H1 (cell line): ENCODE measurements at regions not wholly inside any gene's neighbourhood (a gene's known extent, or its start where the extent isn't known, plus 50 kb on each side); places are given as distances from the start of the nearest gene placed in this dataset.

ENCODE experiments used
- CTCF ChIA-PET: fragments of 300-600 bp; sonication (Branson Sonifier 250); formaldehyde crosslinking; loops from one replicate; lab custom pipeline; 2021; ENCODE audit not compliant: partially characterized antibody; lab: Charles Lee
- POLR2A ChIA-PET: fragments of 300-600 bp; sonication (Branson Sonifier 250); formaldehyde crosslinking; loops from one replicate; lab custom pipeline; 2021; ENCODE audit warnings: inconsistent platforms; ENCODE audit not compliant: partially characterized antibody; lab: Charles Lee
- DNase-seq, 2 experiments: peaks; one replicate each; pipeline versions ENCODE4 v3.0.0 to v3.0.0-alpha.2; 2010 to 2022; ENCODE audit warnings: low spot score in 2 of 2, low read depth in 1 of 2, mixed read lengths in 1 of 2
- FAIRE-seq: peaks from 2 replicates; lab custom pipeline; 2011; peaks lifted over from hg19 to GRCh38; lab: Jason Lieb, UNC
- H2AFZ ChIP-seq: 2 replicates; pipeline ENCODE4 v1.8.1; 2012; ENCODE audit warnings: low read length, inconsistent platforms
- H2AK5ac ChIP-seq: 2 replicates; pipeline ENCODE4 v1.6.1; 2013; ENCODE audit warnings: low read depth, low read length
- H2BK120ac ChIP-seq: replicated peaks from 2 replicates; pipeline ENCODE3; 2013; ENCODE audit warnings: low read depth, low read length, inconsistent platforms
- H2BK12ac ChIP-seq: 2 replicates; pipeline ENCODE4 v1.6.1; 2013; ENCODE audit warnings: low read depth, low read length
- H2BK15ac ChIP-seq: 2 replicates; pipeline ENCODE4 v1.6.1; 2013; ENCODE audit warnings: low read length
- H2BK20ac ChIP-seq: 2 replicates; pipeline ENCODE4 v1.6.1; 2013; ENCODE audit warnings: low read length
- H2BK5ac ChIP-seq: 2 replicates; pipeline ENCODE4 v1.6.1; 2013; ENCODE audit warnings: low read depth, low read length
- H3K14ac ChIP-seq: 2 replicates; pipeline ENCODE4 v1.6.1; 2013; ENCODE audit warnings: inconsistent platforms; ENCODE audit not compliant: insufficient read length
- H3K18ac ChIP-seq: 2 replicates; pipeline ENCODE4 v1.6.1; 2013; ENCODE audit warnings: low read length; ENCODE audit errors: extremely low read depth
- H3K23ac ChIP-seq: 2 replicates; pipeline ENCODE4 v1.6.1; 2013; ENCODE audit warnings: inconsistent platforms; ENCODE audit not compliant: insufficient read length
- H3K23me2 ChIP-seq: 2 replicates; pipeline ENCODE4 v1.6.1; 2013; ENCODE audit warnings: low read depth, low read length
- H3K27ac ChIP-seq: 2 replicates; pipeline ENCODE4 v1.6.1; 2011; ENCODE audit warnings: low read depth, low read length, inconsistent platforms
- H3K27me3 ChIP-seq, 4 experiments: replicated peaks in 1 of 4; 1 replicate in 1 of 4; 2 replicates in 3 of 4; pipeline versions ENCODE4 v1.6.1 to v1.8.1; 2011 to 2013; ENCODE audit warnings: low read length in 3 of 4, mild to moderate bottlenecking in 3 of 4, inconsistent platforms in 2 of 4, mixed read lengths in 2 of 4, moderate library complexity in 1 of 4; ENCODE audit not compliant: control insufficient read depth in 3 of 4, insufficient read depth in 3 of 4; ENCODE audit errors: extremely low read depth in 1 of 4
- H3K36me3 ChIP-seq, 4 experiments: 2 replicates each; pipeline versions ENCODE4 v1.6.1 to v1.8.1; 2011 to 2013; ENCODE audit warnings: mild to moderate bottlenecking in 4 of 4, low read length in 3 of 4, moderate library complexity in 2 of 4, control low read depth in 1 of 4, inconsistent platforms in 1 of 4; ENCODE audit not compliant: insufficient read depth in 4 of 4, control insufficient read depth in 2 of 4
- H3K4ac ChIP-seq: replicated peaks from 2 replicates; pipeline ENCODE3; 2013; ENCODE audit warnings: low read length, low read depth, mixed read lengths, inconsistent platforms; ENCODE audit not compliant: insufficient read length
- H3K4me1 ChIP-seq, 4 experiments: replicated peaks in 1 of 4; 1 replicate in 1 of 4; 2 replicates in 3 of 4; pipeline versions ENCODE4 v1.6.1 to v1.8.1; 2011 to 2013; ENCODE audit warnings: low read length in 3 of 4, inconsistent platforms in 2 of 4, mixed read lengths in 1 of 4; ENCODE audit not compliant: insufficient read depth in 4 of 4, control insufficient read depth in 3 of 4
- H3K4me2 ChIP-seq, 2 experiments: 2 replicates each; pipeline versions ENCODE4 v1.6.1 to v1.8.1; 2011 to 2013; ENCODE audit warnings: low read depth in 2 of 2, low read length in 2 of 2, control low read depth in 1 of 2, inconsistent platforms in 1 of 2, mild to moderate bottlenecking in 1 of 2; ENCODE audit not compliant: insufficient read depth in 1 of 2
- H3K4me3 ChIP-seq, 4 experiments: fragments of 200-600, 300-600 bp in 1 of 4; sonication (generic), shearing (Covaris generic), sonication (Bioruptor Twin) in 1 of 4; 2 replicates each; pipeline versions ENCODE4 v1.5.1 to v1.8.1; 2011 to 2016; ENCODE audit warnings: low read length in 4 of 4, low read depth in 3 of 4, control low read depth in 2 of 4, inconsistent platforms in 2 of 4, mild to moderate bottlenecking in 2 of 4, mixed read lengths in 1 of 4, moderate library complexity in 1 of 4; ENCODE audit not compliant: insufficient read depth in 2 of 4; ENCODE audit errors: extremely low read depth in 1 of 4
- H3K56ac ChIP-seq: replicated peaks from 2 replicates; pipeline ENCODE3; 2013; ENCODE audit warnings: low read depth, mild to moderate bottlenecking, mixed read lengths, low read length, inconsistent platforms; ENCODE audit not compliant: insufficient read length
- H3K79me1 ChIP-seq: 2 replicates; pipeline ENCODE4 v1.6.1; 2013; ENCODE audit warnings: low read depth, low read length, control low read depth
- H3K79me2 ChIP-seq, 2 experiments: 2 replicates each; pipeline versions ENCODE4 v1.6.1 to v1.8.1; 2012 to 2013; ENCODE audit warnings: low read length in 2 of 2, mild to moderate bottlenecking in 2 of 2, inconsistent platforms in 1 of 2; ENCODE audit not compliant: insufficient read depth in 2 of 2, control insufficient read depth in 1 of 2
- H3K9ac ChIP-seq, 4 experiments: replicated peaks in 1 of 4; 1 replicate in 1 of 4; 2 replicates in 3 of 4; pipeline versions ENCODE4 v1.6.1 to v1.8.1; 2011 to 2013; ENCODE audit warnings: low read depth in 3 of 4, low read length in 3 of 4, control low read depth in 2 of 4, mild to moderate bottlenecking in 2 of 4, moderate library complexity in 2 of 4, inconsistent platforms in 1 of 4; ENCODE audit errors: extremely low read depth in 1 of 4
- H3K9me3 ChIP-seq, 2 experiments: 2 replicates each; pipeline versions ENCODE4 v1.6.1 to v1.8.1; 2012 to 2013; ENCODE audit warnings: mild to moderate bottlenecking in 2 of 2, moderate library complexity in 2 of 2, control low read depth in 1 of 2, inconsistent platforms in 1 of 2, low read depth in 1 of 2, low read length in 1 of 2, mixed read lengths in 1 of 2; ENCODE audit not compliant: insufficient read depth in 2 of 2
- H4K20me1 ChIP-seq, 2 experiments: replicated peaks in 1 of 2; 2 replicates each; pipeline versions ENCODE3 to v1.8.1; 2011 to 2013; ENCODE audit warnings: inconsistent platforms in 2 of 2, low read length in 2 of 2, mild to moderate bottlenecking in 1 of 2; ENCODE audit not compliant: insufficient read depth in 2 of 2, control insufficient read depth in 1 of 2
- H4K5ac ChIP-seq: 2 replicates; pipeline ENCODE4 v1.6.1; 2013; ENCODE audit warnings: low read length, low read depth, mixed read lengths, inconsistent platforms; ENCODE audit not compliant: insufficient read length
- H4K8ac ChIP-seq: 2 replicates; pipeline ENCODE4 v1.8.0; 2013; ENCODE audit warnings: mild to moderate bottlenecking, moderate library complexity, low read length, inconsistent platforms; ENCODE audit not compliant: insufficient read depth; ENCODE audit errors: extremely low read depth
- H4K91ac ChIP-seq: replicated peaks from 2 replicates; pipeline ENCODE3; 2013; ENCODE audit warnings: low read length, mixed read lengths, inconsistent platforms; ENCODE audit not compliant: insufficient read length
- ATF2 ChIP-seq: IDR thresholded peaks from 2 replicates; pipeline ENCODE4 v1.6.1; 2012; ENCODE audit warnings: low read length, inconsistent platforms
- ATF3 ChIP-seq: IDR thresholded peaks from 2 replicates; pipeline ENCODE4 v1.6.1; 2011; ENCODE audit warnings: low read depth, mild to moderate bottlenecking, low read length; ENCODE audit not compliant: insufficient read depth
- CEBPB ChIP-seq: IDR thresholded peaks from 2 replicates; pipeline ENCODE4 v1.6.1; 2012; ENCODE audit warnings: low read depth, low read length
- CHD2 ChIP-seq: IDR thresholded peaks from 2 replicates; pipeline ENCODE4 v1.6.1; 2012; ENCODE audit warnings: low read length, improper control_type of control experiment
- CTBP2 ChIP-seq: IDR thresholded peaks from 2 replicates; pipeline ENCODE4 v1.7.0; 2011; ENCODE audit warnings: borderline replicate concordance, mild to moderate bottlenecking, moderate library complexity, mixed read lengths, low read length; ENCODE audit not compliant: insufficient read depth, insufficient read length
- HDAC2 ChIP-seq, 2 experiments: fragments of 300-600 bp in 1 of 2; sonication (generic) in 1 of 2; IDR thresholded peaks; 2 replicates each; pipeline ENCODE4 v1.6.1; 2011 to 2012; ENCODE audit warnings: low read depth in 2 of 2, low read length in 2 of 2, mild to moderate bottlenecking in 2 of 2, moderate library complexity in 2 of 2, borderline replicate concordance in 1 of 2, inconsistent platforms in 1 of 2
- JUN ChIP-seq: IDR thresholded peaks from 2 replicates; pipeline ENCODE4 v1.6.1; 2011; ENCODE audit warnings: low read depth, mild to moderate bottlenecking, improper control_type of control experiment, low read length
- KDM4A ChIP-seq: IDR thresholded peaks from one replicate; pipeline ENCODE4 v1.7.1; 2012; ENCODE audit warnings: low read depth, mild to moderate bottlenecking, moderate library complexity, low read length, inconsistent platforms; ENCODE audit not compliant: severe bottlenecking
- RBBP5 ChIP-seq: IDR thresholded peaks from 2 replicates; pipeline ENCODE4 v1.7.1; 2012; ENCODE audit warnings: low read depth, mild to moderate bottlenecking, inconsistent platforms, low read length, moderate library complexity, borderline replicate concordance
- SAP30 ChIP-seq: fragments of 300-600 bp; sonication (generic); IDR thresholded peaks from 2 replicates; pipeline ENCODE4 v1.7.1; 2012; ENCODE audit warnings: low read length, moderate library complexity, mild to moderate bottlenecking, inconsistent platforms; ENCODE audit not compliant: insufficient read depth, insufficient replicate concordance
- SP2 ChIP-seq: IDR thresholded peaks from 2 replicates; pipeline ENCODE4 v1.6.1; 2012; ENCODE audit warnings: mild to moderate bottlenecking, low read length, inconsistent platforms
- WGBS, 2 experiments: shearing (Covaris generic) in 1 of 2; methylation state at CpG; one replicate each; pipeline versions ENCODE4 v1.1.6 to v1.1.7; 2013 to 2015; ENCODE audit warnings: low lambda C conversion rate in 2 of 2, mixed read lengths in 2 of 2, inconsistent platforms in 1 of 2, low coverage in 1 of 2, missing lambda C conversion rate in 1 of 2; ENCODE audit not compliant: insufficient replicate concordance in 2 of 2, insufficient coverage in 1 of 2, insufficient read length in 1 of 2; ENCODE audit errors: extremely low coverage in 1 of 2, missing lambda C conversion rate in 1 of 2; 5-methylcytosine and 5-hydroxymethylcytosine counted together

- H2BK15ac ChIP-seq, result no peak overlapping the region
- no peak for TF ChIP-seq CTBP2
- TF ChIP-seq SAP30, result no peak
- TF ChIP-seq CEBPB, result no peak
- TF ChIP-seq CHD2, result no peak
- no peak for TF ChIP-seq HDAC2 (IDR thresholded peaks at IDR 0.05; ENCODE audit: borderline replicate concordance in 1 of 2, low read depth in 2 of 2, low read length in 2 of 2)
- no peak for TF ChIP-seq ATF2
- no peak for TF ChIP-seq JUN
- TF ChIP-seq KDM4A, result no peak
- TF ChIP-seq SP2, result no peak
- no peak for TF ChIP-seq ATF3
- no peak for TF ChIP-seq RBBP5
- WGBS, 2 experiments, result 88% methylated on average over 3 of the region's 3 CpGs; no CpG with 5 or more reads in 1 of the 2 experiments
- no peak overlapping the region for H3K14ac ChIP-seq
- no peak for FAIRE-seq
- no peaks in the 10 kb centered on the region for H3K23me2 ChIP-seq
- H3K9me3 ChIP-seq, result no peaks in the 10 kb centered on the region
- no peak for DNase-seq
- POLR2A ChIA-PET, result no interaction called here
- no peak overlapping the region for H2BK12ac ChIP-seq
- H3K4me3 ChIP-seq, result no peak overlapping the region
- H4K8ac ChIP-seq, result no peak overlapping the region
- H3K79me2 ChIP-seq, result no peaks in the 10 kb centered on the region
- no peak overlapping the region for H3K9ac ChIP-seq
- no peaks in the 10 kb centered on the region for H3K27me3 ChIP-seq
- no peak overlapping the region for H3K4ac ChIP-seq
- H3K4me2 ChIP-seq, result no peak overlapping the region
- H2AK5ac ChIP-seq, result no peak overlapping the region
- H3K18ac ChIP-seq, result no peak overlapping the region
- no peak overlapping the region for H3K56ac ChIP-seq
- no peak overlapping the region for H4K5ac ChIP-seq
- H2BK20ac ChIP-seq, result no peak overlapping the region
- no peaks in the 10 kb centered on the region for H3K4me1 ChIP-seq
- H3K23ac ChIP-seq, result no peak overlapping the region
- H2BK5ac ChIP-seq, result no peak overlapping the region
- no peak overlapping the region for H3K27ac ChIP-seq
- H2BK120ac ChIP-seq, result no peak overlapping the region
- H3K79me1 ChIP-seq, result no peaks in the 10 kb centered on the region
- no peak overlapping the region for H2AFZ ChIP-seq
- no peak overlapping the region for H4K91ac ChIP-seq
- CTCF ChIA-PET, result interaction anchor here (0.8 to 1.4 kb wide), 2 partner anchors 9 to 47 kb away, joined by 3 read pairs; no protein-coding TSS in a partner anchor
- H3K36me3 ChIP-seq, result no peaks in the 10 kb centered on the region
- no peaks in the 10 kb centered on the region for H4K20me1 ChIP-seq
Observed at GRCh38 chr12:43291516-43291915, 260.5 kb downstream of the ADAMTS20 start.
